Heart left ventricle (tissue), 16 donors: ENCODE measurements at regions not wholly inside any gene's neighbourhood (a gene's known extent, or its start where the extent isn't known, plus 50 kb on each side); places are given as distances from the start of the nearest gene placed in this dataset.

Source experiments
- ATAC-seq, 4 donors: fragments of 200-7000 bp; cut with Tn5 transposase; one replicate each; pipeline ENCODE4 v1.9.1; 2020 to 2022; ENCODE audit warnings: moderate library complexity in 4 of 4, mild to moderate bottlenecking in 3 of 4, moderate number of reproducible peaks in 1 of 4
- DNase-seq, 5 donors: peaks; one replicate each; pipeline ENCODE4 v3.0.0-alpha.2; 2020
- H3K27ac ChIP-seq, 12 donors: fragments of 200-600 bp; sonication (generic) in 4 of 12; one replicate each; pipeline versions ENCODE4 v1.5.0 to v1.8.0; 2016 to 2022; ENCODE audit warnings: mild to moderate bottlenecking in 2 of 12
- H3K27me3 ChIP-seq, 9 donors: fragments of 200-600 bp; sonication (generic) in 2 of 9; one replicate each; pipeline versions ENCODE4 v1.5.1 to v1.8.0; 2016 to 2022; ENCODE audit warnings: mild to moderate bottlenecking in 3 of 9
- H3K36me3 ChIP-seq, 9 donors: fragments of 200-600 bp; sonication (generic) in 2 of 9; one replicate each; pipeline versions ENCODE4 v1.5.0 to v1.8.0; 2018 to 2022; ENCODE audit warnings: mild to moderate bottlenecking in 2 of 9
- H3K4me1 ChIP-seq, 12 donors: fragments of 200-600 bp; sonication (generic) in 4 of 12; one replicate each; pipeline versions ENCODE4 v1.5.0 to v1.8.0; 2016 to 2022; ENCODE audit warnings: mild to moderate bottlenecking in 3 of 12
- H3K4me3 ChIP-seq, 12 donors: fragments of 200-600 bp; sonication (generic) in 4 of 12; one replicate each; pipeline versions ENCODE4 v1.5.0 to v1.8.0; 2017 to 2022; ENCODE audit warnings: mild to moderate bottlenecking in 9 of 12, moderate library complexity in 4 of 12
- H3K9me3 ChIP-seq, 12 donors: fragments of 200-600 bp; sonication (generic) in 4 of 12; one replicate each; pipeline versions ENCODE4 v1.5.0 to v1.8.0; 2016 to 2022; ENCODE audit warnings: mild to moderate bottlenecking in 1 of 12
- CTCF ChIP-seq, 12 donors: fragments of 200-600 bp; sonication (generic) in 4 of 12; IDR thresholded peaks; one replicate each; pipeline versions ENCODE4 v1.5.0 to v1.8.0; 2018 to 2022; ENCODE audit warnings: antibody characterized with exemption in 12 of 12, mild to moderate bottlenecking in 5 of 12
- POLR2A ChIP-seq, 2 donors: fragments of 450-650 bp; IDR thresholded peaks; one replicate each; pipeline ENCODE4 v1.6.1; 2017; ENCODE audit warnings: antibody characterized with exemption in 2 of 2, mild to moderate bottlenecking in 2 of 2, moderate library complexity in 2 of 2
- WGBS, 4 donors: extraction: QIAGEN DNeasy Blood & Tissue Kit in 2 of 4; methylation state at CpG; one replicate each; pipeline versions ENCODE4 v1.1.5 to v1.1.7; 2013 to 2018; 5-methylcytosine and 5-hydroxymethylcytosine counted together
- intact Hi-C, 10 donors: fragments of 100-400 bp; cut with DNase I; formaldehyde crosslinking; loops; one replicate each; pipeline versions ENCODE4 v1.11.1 to v1.14.2; 2022
- donor health status: ischemic (EF 13 %, LVEDD 7.1; RV severe dilation, severe dysfunction).
- donor health status: healthy with polysubstance abuse.
- donor health status: DM: no; HTN: yes; CAD: no.
- donor health status: DM: no; HTN: no; CAD: no.
- donor health status: ischemic (EF 25% LVEDD 6.9; RV normal size, moderate dysfunction).
- donor health status: ischemic (EF 25% LVEDD 5.7; RV mildly dilated, moderate dysfunction).
- donor health status: healthy.
- donor health status: DM: yes; HTN: yes; CAD: no.
- donor health status: ischemic (EF 35%, LVEDD 5.7; RV mildly dilated, moderate dysfunction).
- donor health status: nonischemic (EF 11% LVEDD 7.7; RV severe dilation, severe dysfunction).
- donor health status: DM: yes; HTN: yes; CAD: no.
- donor health status: PGD.
- donor health status: ischemic (EF 29% LVEDD 5.4; RV normal size, mild dysfunction).
- donor health status: nonischemic (EF 23%, LVEDD 6.1; RV moderate dilation, normal function).

- DNase-seq: no peak
- Histone ChIP-seq H3K27me3 (no peaks in the 10 kb centered on the region), H3K4me1 (peaks cover 0 to 9% (median 0%) of the 10 kb centered on the region in 12 donors), H3K9me3 (no peaks in the 10 kb centered on the region), H3K4me3 (no peak overlapping the region), H3K27ac (no peak overlapping the region), H3K36me3 (no peaks in the 10 kb centered on the region)
- intact Hi-C loops: no loop called here
- WGBS, 4 donors: 41 to 67% (median 60%) methylated on average over 1 of the region's 1 CpG
- ATAC-seq: no peak
- TF ChIP-seq POLR2A (IDR thresholded peaks at IDR 0.05): no peak
- no peak for TF ChIP-seq CTCF (IDR thresholded peaks at IDR 0.05)
Measured at GRCh38 chr3:31180274-31180673, 285.8 kb upstream of the GADL1 start.

- WGBS, 4 donors: 90 to 94% (median 93%) methylated on average over 16 of the region's 16 CpGs
- H3K27me3 ChIP-seq: no peaks in the 10 kb centered on the region
- TF ChIP-seq POLR2A (IDR thresholded peaks at IDR 0.05) (no peak), CTCF (IDR thresholded peaks at IDR 0.05) (no peak)
- peaks cover 0 to 9% (median 0%) of the 10 kb centered on the region in 12 donors for H3K4me1 ChIP-seq
- H3K4me3 ChIP-seq: no peak overlapping the region
- DNase-seq (no peak), ATAC-seq (no peak)
- intact Hi-C loops: no loop called here
- no peaks in the 10 kb centered on the region for H3K36me3 ChIP-seq
- no peaks in the 10 kb centered on the region for H3K9me3 ChIP-seq
- no peak overlapping the region for H3K27ac ChIP-seq
Measured at GRCh38 chr3:31181661-31182060, 287.2 kb upstream of the GADL1 start.

DNA sequence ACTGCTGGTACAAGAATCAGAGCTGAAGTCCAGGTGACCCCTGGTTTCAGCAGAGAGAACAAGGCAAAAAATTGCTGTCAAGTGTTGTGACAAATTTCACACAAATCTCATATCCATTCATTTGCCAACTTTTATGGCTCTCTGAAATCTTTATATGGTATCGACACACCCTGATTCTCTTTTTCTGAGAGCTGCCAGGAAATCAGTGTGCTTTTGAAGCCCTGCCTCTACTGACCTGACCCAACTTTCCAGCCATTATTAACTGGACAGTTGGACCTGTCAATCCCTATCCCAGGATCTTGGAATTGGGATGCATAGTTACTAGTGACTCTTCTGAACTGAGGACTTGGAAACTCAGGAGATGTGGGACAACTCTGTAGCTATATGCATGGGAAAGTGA is 288.2 kb upstream of the GADL1 start:
- Histone ChIP-seq H3K4me1 (peaks cover 0 to 9% (median 0%) of the 10 kb centered on the region in 12 donors), H3K9me3 (no peaks in the 10 kb centered on the region), H3K27me3 (peaks cover 0 to 4% (median 0%) of the 10 kb centered on the region in 9 donors), H3K27ac (no peak overlapping the region), H3K4me3 (no peak overlapping the region), H3K36me3 (no peaks in the 10 kb centered on the region)
- TF ChIP-seq POLR2A (IDR thresholded peaks at IDR 0.05) (no peak), CTCF (IDR thresholded peaks at IDR 0.05) (no peak)
- WGBS, 4 donors: 91 to 98% (median 92%) methylated on average over 1 of the region's 1 CpG
- intact Hi-C loops: no loop called here
- ATAC-seq: no peak
- no peak for DNase-seq

DNA sequence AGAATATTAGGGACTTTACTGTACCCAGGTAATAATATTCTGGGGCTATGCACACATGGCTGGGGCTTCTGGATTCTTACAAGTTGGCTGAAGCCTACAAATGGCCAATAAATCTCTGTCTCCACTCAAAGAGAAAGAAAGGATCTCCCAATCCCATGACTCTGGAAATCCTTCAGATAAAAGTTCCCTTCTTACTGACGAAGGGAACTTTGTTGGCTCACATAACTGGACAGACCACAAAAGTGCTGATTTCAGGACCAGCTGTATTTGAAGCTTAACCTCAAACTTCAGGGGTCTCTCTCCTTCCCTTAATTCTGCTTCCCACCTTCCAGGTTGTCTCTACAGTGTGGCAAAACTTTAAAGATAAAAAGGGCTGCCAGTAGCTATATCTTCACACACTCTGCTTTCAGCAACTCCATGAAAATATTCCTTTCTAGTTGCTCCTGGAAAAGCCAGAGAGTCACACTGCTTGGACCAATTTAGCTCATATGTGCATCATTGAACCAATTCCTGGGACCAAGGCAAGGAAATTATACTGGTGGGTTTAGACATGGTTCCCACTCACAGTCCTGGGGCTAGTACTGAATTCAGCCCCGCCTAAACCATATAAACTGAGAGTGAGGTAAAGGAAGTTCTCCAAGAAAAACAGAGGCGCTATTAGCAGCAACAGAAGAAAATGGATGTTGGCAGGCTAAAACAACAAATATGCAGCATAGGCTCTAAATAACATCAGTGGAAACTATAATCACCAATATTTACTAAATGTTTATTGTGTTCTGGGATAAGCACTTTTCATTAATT is 290.0 kb upstream of the GADL1 start:
- intact Hi-C loops: no loop called here
- no peak for DNase-seq
- Histone ChIP-seq H3K4me3 (no peak overlapping the region), H3K27ac (peak overlapping the region in 4 of 12 donors; percentile 1 to 42 (median 32)), H3K36me3 (no peaks in the 10 kb centered on the region), H3K4me1 (peaks cover 0 to 9% (median 0%) of the 10 kb centered on the region in 12 donors), H3K9me3 (no peaks in the 10 kb centered on the region), H3K27me3 (peaks cover 0 to 4% (median 0%) of the 10 kb centered on the region in 9 donors)
- ATAC-seq: peak in 2 of 4 donors; percentile 18 to 34
- no peak for TF ChIP-seq POLR2A (IDR thresholded peaks at IDR 0.05)
- TF ChIP-seq CTCF (IDR thresholded peaks at IDR 0.05): no peak
- 54 to 72% (median 66%) methylated on average over 3 of the region's 3 CpGs for WGBS, 4 donors
